GM18861 (cell line): ENCODE measurements at regions not wholly inside any gene's neighbourhood (a gene's known extent, or its start where the extent isn't known, plus 50 kb on each side); places are given as distances from the start of the nearest gene placed in this dataset.
"Not testable (repeated sequence)": the region's sequence is repeated elsewhere in the genome, so short reads cannot be mapped to it uniquely, and the experiment has no call there.

ENCODE experiments used
- ATAC-seq: cut with Tn5 transposase; IDR thresholded peaks from one replicate; pipeline ENCODE4 v1.9.1; 2021; ENCODE audit not compliant: unreplicated experiment

DNA sequence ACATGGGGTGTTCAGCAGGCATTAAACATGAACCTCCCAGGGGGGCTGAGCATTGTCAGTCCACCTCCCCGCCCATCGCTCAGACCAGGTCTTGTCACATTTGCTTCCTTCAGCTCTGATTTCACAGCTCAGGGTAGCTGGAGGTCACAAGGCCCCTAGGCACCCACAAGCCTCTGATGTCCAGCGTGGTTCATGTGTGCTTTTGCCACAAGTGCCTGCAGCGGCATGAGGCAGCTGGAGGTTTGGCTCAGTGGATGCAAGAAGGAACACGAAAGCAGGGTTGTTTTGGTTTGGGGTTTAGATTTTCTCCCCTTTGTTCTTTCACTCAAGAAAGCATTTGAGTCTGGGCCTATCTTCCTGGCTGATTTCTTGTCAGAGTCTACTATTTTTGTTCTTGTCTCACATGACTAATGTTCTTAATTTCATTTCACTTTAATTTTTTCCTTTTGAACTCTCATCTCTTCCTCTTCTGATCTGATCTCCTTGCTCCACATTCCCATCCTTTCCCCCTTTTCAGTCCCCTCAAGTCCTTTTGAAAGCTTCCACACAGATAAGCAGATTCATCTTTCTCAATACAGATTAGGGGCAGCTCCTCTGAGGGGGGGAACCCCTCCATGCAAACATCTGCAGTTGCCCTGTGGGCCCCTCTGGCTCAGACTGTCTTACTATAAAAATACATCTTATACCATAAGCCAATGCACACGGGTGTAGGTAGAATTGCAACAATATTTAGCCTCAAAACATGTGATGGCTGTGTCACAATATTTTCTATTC lies 68.1 kb upstream of the CEP85L start:
- peak; percentile 37 for ATAC-seq

DNA sequence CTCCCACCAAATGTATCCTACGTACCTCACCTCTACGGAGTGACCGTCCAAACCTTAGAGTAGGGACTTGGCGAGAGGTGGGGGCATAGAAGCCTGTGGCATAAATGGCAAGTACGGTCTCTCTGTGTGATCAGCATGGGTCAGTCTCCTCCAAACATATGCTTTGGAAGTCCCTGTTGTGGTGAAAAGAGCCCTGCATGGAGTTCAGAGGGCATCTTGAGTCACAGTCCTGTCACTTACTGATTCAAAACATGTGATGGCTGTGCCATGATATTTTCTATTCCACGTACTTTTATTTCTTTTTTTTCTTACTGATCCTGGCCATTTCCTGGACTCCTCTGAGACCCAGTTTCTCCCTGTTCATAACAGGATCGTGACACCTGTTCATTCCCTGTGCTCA lies 67.5 kb upstream of the CEP85L start:
- ATAC-seq = no peak

DNA sequence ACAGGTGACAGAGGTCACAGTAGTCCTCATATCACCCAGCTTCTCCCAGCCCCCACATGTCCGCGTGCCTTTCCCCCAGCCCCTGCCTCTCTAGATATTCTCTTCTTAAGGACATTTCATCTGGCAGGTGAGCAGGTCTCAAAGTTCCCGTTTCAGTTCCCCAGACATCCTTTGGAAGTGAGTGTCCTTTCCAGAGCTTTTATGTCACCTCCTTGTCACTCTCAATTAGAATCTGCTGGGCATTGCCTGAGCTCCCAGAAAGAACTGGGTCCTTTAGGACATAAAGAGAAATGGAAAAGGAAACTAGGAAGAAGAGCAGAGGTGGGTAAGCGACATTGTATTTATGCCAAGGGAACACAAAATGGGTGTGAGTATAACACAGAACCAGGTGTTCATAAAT lies 66.9 kb upstream of the CEP85L start:
- ATAC-seq = no peak

DNA sequence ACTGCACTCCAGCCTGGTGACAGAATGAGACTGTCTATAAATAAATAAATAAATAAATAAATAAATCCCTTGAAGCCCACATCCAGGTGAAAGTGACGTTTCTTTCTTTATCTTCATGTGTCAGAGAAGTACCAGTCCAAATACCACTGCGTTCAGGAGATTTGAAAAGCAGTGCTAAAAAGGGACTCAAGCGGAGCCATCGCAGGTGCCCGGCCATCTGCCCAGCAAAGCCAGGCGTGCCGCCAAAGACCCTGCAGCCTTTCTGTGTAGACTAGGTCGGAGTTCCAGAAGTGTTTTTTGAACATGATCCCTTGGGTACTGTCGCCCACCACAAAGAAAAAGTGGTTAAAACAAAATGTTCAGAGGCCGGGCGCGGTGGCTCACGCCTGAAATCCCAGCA lies 65.7 kb upstream of the CEP85L start:
- no peak for ATAC-seq

DNA sequence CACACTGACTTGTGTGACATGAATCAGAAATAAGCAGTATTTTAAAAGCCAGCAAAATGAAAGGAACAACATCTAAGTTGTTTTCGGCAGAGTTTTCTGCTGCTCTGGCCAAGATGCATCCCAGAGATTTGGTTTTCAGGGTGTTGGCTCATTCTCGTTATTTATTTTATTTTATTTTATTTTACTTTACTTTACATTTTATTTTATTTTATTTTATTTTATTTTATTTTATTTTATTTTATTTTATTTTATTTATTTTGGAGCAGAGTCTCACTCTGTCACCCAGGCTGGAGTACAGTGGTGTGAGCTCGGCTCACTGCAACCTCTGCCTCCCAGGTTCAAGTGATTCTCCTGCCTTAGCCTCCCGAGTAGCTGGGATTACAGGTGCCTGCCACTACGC lies 64.5 kb upstream of the CEP85L start:
- not testable (repeated sequence) for ATAC-seq

DNA sequence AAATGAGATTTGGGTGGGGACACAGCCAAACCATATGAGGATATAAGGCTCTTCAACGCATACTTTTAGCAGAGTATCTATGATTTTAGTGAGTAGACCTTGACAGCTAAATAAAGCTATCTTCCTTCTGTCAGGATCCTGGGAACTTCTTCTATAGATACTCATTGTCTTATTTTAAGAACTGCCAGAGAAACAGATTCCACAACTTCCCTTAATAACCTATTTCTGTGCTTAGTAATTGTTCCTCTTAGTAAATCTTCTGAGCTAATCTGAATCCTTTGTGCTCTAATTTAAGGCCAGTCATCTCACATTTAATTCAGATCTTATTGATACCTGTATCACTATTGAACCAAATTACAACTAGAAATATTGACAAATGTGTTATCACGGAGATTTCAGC lies 64.0 kb upstream of the CEP85L start:
- ATAC-seq = no peak

DNA sequence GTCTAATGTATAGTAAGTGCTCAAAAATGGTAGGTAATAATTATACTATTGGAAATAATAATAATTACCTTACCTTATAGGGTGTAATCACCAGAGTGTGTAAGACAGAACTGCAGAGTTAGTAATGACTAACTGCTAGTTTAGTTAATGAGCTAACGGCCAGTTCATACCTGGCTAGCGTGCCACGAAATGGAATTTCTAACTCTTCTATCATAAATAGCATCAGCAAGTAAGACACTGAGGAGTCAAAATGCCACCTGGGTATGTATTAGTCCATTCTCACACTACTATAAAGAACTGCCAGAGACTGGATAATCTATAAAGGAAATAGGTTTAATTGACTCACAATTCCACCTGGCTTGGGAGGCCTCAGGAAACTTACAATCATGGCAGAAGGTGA lies 63.4 kb upstream of the CEP85L start:
- ATAC-seq = no peak

DNA sequence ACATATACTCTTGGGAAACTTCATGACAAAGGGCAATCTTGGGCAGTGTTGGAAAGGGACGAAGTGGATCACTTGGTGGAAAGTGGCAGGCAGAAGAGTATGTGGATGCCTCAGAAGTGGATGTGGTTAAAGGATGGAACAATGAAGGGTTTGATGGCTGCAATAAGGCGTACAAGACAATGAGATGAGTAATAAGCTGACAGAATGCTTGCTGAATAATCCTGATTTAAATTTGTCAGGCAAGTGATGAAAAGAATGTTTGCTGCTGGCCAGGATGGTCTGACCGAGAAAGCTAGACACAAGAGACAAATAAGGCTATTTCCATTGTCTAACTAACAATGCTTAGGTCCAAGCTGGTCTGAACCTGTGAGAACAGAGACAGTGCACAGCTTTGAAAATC lies 61.6 kb upstream of the CEP85L start:
- ATAC-seq = no peak

DNA sequence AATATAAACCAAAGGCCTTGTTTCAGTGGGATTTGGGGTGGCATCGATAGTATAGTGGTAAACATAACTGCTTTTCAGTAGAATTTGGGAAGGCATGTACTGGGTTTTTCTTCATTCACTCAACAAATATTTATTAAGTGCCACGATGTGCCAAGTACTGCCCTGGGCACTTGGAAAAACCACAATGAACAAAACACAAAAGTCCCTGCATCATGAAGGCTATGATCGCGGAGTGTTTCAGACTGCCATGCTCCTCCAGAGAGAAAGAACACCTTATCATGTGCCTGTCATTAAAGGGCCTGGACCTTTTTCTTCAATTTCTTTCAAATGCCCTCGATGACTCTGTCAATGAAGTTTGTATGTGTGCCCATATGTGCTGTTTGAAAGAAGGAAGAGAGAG lies 59.2 kb upstream of the CEP85L start:
- ATAC-seq = no peak

DNA sequence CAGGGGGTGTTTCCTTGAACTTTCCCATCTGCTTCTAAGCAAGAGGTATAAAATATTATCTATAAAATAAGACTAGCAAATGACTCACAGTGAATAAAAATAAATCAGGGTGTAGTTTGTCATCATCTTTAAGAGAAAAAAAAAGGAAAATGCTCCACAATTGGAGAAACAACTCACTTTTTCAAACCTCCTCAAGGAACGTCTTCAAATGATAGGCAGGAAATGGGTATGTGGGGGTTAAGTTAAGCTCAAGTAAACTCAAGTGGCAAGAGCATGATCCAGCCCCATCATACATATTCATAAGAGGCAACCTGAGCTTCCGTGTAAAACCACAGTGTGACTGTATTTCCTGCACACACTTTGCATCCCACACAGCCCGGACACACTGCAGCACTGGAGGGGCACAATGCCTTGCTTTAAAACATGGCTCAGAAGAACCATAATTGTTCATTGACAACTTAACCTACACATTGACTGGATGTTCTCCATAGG lies 58.5 kb upstream of the CEP85L start:
- ATAC-seq = peak; percentile 92

DNA sequence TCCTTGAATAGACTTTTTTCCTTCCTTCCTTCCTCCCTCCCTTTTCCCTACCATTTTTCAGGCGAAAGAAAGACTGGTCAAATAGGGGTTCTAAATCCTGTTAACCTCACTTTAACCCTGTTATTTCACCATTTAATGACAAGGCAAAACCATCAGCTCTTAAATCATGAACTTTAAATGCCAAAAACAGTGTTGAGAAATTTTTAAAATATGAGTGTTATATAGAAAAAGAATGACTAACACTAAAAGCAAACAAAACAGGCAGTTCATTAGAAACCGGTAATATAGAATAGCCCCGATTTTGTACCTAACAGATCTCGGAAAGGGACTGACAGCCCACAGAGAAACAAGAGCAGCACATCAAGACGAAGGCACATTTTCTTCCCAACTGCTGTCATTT lies 57.4 kb upstream of the CEP85L start:
- ATAC-seq = no peak

DNA sequence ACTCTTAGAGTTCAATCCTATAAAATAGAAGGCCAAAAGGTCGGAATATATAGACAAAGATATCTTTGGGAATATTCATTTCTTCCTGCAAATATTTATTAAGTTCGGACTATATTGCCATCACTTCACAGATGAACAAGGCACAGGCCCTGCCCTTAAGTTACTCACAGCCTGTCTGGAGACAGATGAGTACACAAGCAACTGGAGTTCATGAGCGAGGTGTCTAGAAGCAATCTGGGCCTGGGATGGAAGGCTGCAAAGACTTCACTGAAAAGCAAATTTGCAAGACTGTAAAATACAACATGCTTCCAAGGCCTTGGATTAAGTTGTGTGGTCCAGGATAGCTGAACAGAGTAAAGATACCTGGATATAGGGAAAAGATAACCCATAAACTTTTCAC lies 56.7 kb upstream of the CEP85L start:
- ATAC-seq = no peak

DNA sequence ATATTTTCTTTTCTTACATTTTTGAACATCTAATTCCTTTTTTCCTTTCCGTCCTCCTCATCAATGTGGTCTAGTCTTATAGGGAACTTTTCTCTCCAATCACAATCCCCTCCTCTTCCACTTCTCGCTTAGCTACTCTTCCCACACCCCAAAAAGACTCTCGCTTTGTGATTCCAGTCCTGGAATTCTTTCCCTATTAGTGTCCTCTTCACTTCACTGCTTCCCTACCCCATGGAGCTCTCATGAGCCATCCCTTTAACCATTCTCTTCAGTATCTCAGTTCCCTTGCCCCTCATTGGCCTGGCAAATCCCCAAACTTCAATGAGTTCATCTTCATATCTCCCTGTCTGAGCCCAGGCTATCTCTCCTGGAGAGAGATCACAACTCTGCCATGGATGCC lies 55.3 kb upstream of the CEP85L start:
- no peak for ATAC-seq

DNA sequence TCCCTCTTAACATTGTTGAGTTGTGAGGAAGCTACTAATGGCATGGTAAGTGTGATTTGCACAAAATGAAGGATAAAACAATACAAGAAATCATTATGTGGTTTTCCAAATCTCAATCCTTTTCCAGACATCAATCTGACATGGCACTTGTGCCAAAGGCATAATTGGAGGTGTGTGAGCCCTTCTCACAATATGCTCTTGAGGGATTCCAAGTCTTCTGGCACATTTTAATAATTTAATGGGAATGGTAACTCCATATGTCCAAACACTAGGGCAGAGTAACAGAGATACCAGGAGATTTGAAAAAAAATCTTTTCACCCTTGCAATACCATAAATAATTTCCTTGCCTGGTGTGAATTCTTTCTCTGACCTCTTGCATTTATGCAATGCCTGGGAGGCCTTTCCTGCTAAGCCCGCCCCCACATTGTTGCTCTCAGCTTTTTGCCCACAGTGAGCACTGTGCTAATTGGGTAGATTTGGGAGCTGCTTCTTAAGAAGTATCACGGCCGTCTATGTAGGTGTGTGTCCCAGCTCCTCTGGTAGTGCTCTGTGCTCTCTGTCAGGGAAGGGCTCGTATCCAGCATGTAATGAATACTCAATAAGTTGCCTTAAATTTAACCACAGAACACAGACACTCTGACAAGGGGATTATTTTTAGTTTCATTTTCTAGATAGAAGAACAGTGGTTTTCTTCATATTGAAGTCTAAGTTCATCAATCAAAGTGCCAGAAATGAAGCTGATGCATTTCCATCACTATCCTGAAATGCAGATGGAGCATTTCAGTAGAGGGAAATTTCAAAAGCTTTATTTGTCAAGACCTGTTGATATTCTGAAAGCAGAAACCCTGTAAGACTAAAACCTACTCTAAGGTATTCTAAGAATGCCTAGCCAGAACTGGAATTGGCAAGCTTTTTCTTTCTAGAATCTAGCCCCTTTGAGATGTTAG lies 54.4 kb upstream of the CEP85L start:
- ATAC-seq = peak; percentile 35

DNA sequence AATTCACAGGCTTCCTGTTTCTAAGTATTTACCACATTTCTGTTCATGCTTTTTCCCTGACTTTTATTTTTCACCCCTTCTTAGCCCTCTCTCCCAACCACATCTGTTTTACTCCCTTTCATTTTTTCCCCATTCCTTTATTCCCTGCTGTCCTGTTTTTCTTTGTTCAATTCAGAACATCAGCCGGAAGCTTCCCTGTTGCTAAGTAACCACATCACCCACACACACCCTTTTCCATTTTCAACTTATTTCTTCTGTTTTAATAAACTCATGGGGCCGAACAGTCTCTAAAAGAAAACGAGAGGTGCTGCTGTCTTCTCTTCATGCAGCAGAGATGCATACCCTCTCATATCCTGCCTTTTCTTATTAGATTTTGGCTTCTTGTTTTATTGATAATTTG lies 53.5 kb upstream of the CEP85L start:
- no peak for ATAC-seq

DNA sequence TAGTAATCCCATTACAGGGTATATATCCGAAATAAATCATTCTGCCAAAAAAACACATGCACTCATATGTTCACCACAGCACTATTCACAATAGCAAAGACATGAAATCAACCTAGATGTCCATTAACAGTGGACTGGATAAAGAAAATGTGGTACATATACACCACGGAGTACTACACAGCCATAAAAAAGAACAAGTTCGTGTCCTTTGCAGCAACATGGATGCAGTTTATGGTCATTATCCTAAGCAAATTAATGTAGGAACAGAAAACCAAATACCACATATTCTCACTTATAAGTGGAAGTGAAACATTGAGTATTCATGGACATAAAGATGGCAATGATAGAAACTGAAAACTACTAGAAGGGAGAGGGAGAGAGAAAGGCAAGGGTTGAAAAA lies 49.9 kb upstream of the CEP85L start:
- ATAC-seq = not testable (repeated sequence)
